Stimulated activated naive CD4-positive, alpha-beta T cell (primary cell): ENCODE measurements at regions not wholly inside any gene's neighbourhood (a gene's known extent, or its start where the extent isn't known, plus 50 kb on each side); places are given as distances from the start of the nearest gene placed in this dataset.

Experiments used
- DNase-seq, 6 experiments: peaks; one replicate each; lab custom pipeline; 2025; lab: John Stamatoyannopoulos, UW

DNA sequence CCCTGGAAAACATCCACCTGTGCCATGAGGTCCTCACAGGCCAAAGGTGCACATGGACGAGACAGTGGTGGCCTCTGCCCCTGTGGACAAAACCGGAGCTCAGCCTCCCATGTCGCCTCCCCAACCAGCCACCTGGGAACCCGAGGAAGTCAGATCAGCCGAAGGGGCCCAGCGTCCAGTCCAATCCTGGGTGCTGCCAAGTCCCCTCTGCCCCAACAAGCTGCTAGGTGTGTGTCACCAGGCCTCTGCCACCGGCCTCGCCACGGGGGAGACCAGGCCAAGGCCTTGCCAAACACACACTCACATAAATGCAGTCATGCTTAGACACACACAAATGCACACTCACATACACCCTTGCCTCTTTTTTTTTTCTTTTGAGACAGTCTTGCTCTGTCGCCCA is 167.8 kb downstream of the RBFOX3 start:
- DNase-seq = no peak

DNA sequence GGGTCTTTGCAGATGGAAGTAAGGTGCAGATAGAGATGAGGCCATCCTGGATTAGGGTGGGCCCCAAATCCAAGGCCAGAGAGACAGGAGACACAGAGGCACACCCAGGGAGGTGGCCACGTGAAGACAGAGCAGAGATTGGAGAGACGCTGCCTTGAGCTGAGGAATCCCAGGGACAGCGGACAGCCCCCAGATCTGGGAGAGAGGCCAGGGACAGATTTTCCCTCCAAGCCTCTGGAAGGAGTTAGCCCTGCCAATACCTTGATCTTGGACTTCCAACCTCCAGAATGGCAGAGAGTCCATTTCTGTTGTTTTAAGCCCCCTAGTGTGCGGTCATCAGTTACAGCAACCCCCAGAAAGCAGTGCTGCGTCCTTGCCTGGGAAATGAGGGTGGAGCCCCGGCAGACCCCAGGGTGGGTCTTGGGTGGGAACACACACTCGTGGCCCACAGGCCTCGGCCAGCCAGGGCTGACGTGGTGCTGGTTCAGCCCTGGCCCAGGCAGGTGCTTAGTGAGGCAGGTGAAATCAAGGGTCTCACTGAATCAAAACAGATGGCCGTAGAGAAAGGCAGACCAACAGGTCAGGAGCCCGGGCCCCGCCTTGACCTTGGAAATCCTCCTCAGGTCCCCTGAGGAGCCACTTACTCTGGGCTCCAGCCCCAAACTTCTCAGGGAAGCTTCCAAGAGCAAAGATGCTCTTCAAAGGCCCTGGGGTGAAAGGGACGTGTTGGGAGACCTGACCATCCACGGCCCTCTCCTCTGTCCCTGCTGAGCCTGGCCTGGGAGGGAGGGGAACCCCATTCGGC is 169.3 kb downstream of the RBFOX3 start:
- peak in 1 of 6 experiments; percentile 6 for DNase-seq

GRCh38 chr17:79440251-79440650 is 170.6 kb downstream of the RBFOX3 start:
- DNase-seq = no peak

DNA sequence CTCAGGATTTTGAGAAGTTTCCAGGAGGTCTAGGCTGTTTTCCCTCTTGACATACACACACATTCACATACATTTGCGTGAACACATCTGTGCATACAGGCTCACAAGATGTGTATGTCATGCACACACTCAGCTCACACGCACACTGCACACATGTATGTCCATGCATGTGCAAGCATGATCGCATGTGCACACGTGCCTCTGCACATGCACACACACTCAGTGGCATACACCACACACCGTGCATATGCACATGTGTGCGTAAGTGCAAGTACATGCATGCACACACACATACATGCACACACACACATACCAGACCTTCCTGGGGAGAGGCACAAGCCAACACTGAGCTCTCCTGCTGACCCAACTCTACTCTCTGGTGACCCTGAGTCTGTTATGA is 171.4 kb downstream of the RBFOX3 start:
- DNase-seq = no peak

DNA sequence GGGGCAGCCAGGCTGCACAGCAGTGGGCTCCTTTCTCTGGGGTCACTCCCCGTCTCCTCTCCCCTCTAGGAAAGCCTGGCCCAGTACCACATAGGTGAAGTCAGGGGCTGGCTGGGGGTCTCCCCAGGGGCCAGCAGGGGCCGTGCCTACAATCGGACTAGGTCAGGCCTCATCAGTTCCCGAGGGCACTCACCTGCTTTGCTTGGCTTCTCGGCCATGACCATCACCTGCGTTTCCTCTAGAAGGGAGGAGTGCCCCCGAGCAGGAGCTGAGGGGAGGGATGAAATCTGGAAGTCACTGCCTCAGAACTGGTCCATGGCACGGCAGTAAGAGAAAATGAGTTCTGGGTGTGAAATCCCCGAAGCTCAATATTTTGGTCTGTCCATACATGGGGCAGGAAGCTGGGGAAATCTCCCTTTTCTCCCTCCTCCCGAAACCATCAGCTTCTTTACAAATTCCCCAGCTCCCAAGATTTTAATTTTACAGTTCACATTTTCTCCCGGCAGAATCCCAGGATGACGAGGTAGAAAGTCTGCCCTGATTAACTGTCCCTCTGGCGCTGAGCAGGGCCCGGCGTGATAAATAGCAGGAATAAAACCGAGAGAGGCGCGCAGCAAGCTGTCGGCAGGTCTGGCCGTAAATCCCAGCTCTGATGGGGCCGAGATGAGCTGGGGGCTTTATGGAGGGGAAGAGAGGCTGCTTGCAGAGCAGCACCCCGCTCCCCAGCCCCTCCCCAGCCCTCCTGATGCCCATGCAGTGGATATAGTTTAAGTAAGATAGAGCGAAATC is 172.1 kb downstream of the RBFOX3 start:
- no peak for DNase-seq

DNA sequence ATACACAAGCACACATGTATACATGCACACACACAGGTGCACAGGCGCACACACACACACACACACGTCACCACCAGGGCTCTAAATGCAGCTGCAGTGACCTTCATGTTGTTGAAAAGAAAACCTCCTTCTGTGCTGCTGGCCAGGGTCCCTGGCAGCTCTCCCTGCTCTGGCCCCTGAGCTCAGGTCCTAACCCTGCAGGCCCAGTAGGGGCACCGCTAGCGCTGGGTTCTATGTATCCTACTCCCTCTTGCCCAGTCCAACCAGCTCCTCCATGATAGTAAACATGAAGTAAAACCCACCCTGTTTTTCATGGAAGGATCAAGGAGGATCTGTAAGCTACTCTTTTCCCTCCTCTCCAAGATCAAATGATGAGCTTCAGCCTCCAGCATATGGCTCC is 172.8 kb downstream of the RBFOX3 start:
- no peak for DNase-seq

- DNase-seq = no peak
Measured at GRCh38 chr17:79437081-79437480, 173.8 kb downstream of the RBFOX3 start.

DNA sequence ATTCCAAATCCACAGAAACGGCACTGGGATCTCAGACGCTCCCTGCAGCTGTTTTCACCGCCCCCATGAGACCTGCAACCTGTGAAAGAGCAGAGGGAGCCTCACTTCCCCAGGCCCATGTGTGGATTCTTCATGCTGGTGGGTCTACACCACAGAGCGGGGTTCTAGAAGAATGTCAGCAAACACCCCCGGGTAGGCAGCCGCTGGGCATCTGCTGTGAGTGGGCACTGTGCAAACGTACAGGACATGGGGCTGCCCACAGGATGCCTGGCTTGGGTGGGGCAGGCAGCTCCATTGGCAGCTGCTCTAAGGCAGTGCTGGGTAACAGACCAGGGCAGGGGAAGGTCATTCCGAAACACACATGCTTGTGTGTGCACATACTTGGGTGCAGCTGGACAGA is 174.9 kb downstream of the RBFOX3 start:
- no peak for DNase-seq

- DNase-seq = no peak
Measured at GRCh38 chr17:79435296-79435695, 175.6 kb downstream of the RBFOX3 start.

- DNase-seq = no peak
Measured at GRCh38 chr17:79434215-79434614, 176.6 kb downstream of the RBFOX3 start.

DNA sequence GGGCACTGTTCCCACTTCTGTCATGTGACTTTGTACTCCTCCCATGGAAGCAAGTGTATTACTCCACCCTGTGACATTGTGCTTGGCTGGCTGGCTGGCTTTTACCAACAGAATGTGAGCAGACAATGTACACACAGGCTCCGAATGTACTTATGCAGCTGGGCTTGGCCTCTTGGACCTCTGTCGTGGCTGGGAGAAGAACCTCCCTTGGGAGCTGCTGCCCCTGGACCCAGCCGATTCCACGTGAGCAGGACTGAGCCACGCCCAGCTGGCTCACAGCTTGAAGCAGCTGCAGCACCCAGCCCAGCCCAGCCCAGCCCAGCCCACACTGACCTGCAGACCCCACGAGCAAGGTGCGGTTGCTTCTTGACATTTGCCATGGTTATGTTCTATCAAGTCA is 177.5 kb downstream of the RBFOX3 start:
- DNase-seq = no peak

GRCh38 chr17:79431175-79431574 is 179.7 kb downstream of the RBFOX3 start:
- no peak for DNase-seq

GRCh38 chr17:79429864-79430494 is 180.9 kb downstream of the RBFOX3 start:
- DNase-seq = no peak

- no peak for DNase-seq
Measured at GRCh38 chr17:79428988-79429387, 181.9 kb downstream of the RBFOX3 start.

- DNase-seq = no peak
Measured at GRCh38 chr17:79427621-79428539, 183.0 kb downstream of the RBFOX3 start.

GRCh38 chr17:79425686-79426085 is 185.2 kb downstream of the RBFOX3 start:
- DNase-seq = no peak

- DNase-seq = no peak
Measured at GRCh38 chr17:79424471-79425185, 186.2 kb downstream of the RBFOX3 start.

- no peak for DNase-seq
Measured at GRCh38 chr17:79423811-79424465, 186.9 kb downstream of the RBFOX3 start.

GRCh38 chr17:79422236-79422635 is 188.6 kb downstream of the RBFOX3 start:
- no peak for DNase-seq
